ENCODE measurements at regions not wholly inside any gene's neighbourhood (a gene's known extent, or its start where the extent isn't known, plus 50 kb on each side); places are given as distances from the start of the nearest gene placed in this dataset.

GRCh38 chr2:16948053-16948452 is 282.4 kb upstream of the CYRIA start:
- TF ChIP-seq SUZ12 (IDR thresholded peaks at IDR 0.05; ENCODE audit: extremely low read depth, insufficient read depth, insufficient read length): no peak
- TF ChIP-seq ZNF274 (IDR thresholded peaks at IDR 0.05; ENCODE audit: low read depth, low read length): no peak

Measured in NT2/D1 (cell line).